ENCODE measurements at regions not wholly inside any gene's neighbourhood (a gene's known extent, or its start where the extent isn't known, plus 50 kb on each side); places are given as distances from the start of the nearest gene placed in this dataset.
A peak's percentile ranks its signal among the peaks of the same experiment; 100 is the strongest.

DNA sequence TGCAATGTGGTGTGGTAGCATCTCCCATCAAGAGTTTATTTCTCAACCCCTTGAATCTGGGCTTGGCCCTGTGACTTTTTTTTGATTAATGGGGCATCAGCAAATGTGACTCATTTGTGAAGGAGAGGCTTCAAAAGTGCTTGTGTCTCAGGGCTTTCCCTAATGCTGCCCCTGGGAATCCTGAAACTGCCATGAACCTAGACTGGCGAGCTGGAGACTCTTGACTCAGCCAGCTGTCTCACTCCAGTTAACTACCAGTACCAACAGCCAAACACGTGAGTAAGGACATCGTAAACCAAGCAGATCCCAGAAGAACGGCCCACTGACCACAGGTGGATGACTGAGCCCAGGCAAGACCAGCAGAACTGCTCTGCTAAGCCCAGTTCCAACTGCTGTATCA is 72.8 kb upstream of the ADTRP start:
- Histone ChIP-seq H2AFZ (ENCODE audit: control insufficient read depth, low read length) (no peak overlapping the region), H3K36me3 (ENCODE audit: control insufficient read depth in 2 of 2, extremely low read depth in 1 of 2, insufficient read depth in 2 of 2, low read length in 2 of 2) (no peaks in the 10 kb centered on the region), H3K9me3 (ENCODE audit: control insufficient read depth, low read depth, low read length) (no peaks in the 10 kb centered on the region), H3K27ac (ENCODE audit: control insufficient read depth, insufficient read depth, low read length) (no peak overlapping the region), H3K79me2 (ENCODE audit: control insufficient read depth, insufficient read depth, low read length) (no peaks in the 10 kb centered on the region), H3K4me2 (ENCODE audit: control insufficient read depth, extremely low read depth, insufficient read depth, low read depth, low read length) (no peak overlapping the region), H3K4me1 (ENCODE audit: control insufficient read depth, extremely low read depth, insufficient read depth, low read length) (peaks cover 9% of the 10 kb centered on the region), H3K9ac (ENCODE audit: control insufficient read depth, extremely low read depth, insufficient read depth, low read length) (no peak overlapping the region), H3K27me3 (ENCODE audit: control insufficient read depth, extremely low read depth, insufficient read depth, low read length) (no peaks in the 10 kb centered on the region), H3K9me1 (ENCODE audit: control insufficient read depth, extremely low read depth, insufficient read depth, low read length) (no peaks in the 10 kb centered on the region), H3K4me3 (ENCODE audit: control insufficient read depth in 2 of 3, extremely low read depth in 1 of 3, insufficient read depth in 2 of 3, low read depth in 1 of 3, low read length in 3 of 3) (no peak overlapping the region), H4K20me1 (ENCODE audit: control insufficient read depth, extremely low read depth, insufficient read depth, low read length) (no peaks in the 10 kb centered on the region)
- TF ChIP-seq EZH2 (IDR thresholded peaks at IDR 0.05; ENCODE audit: low read length) = no peak
- TF ChIP-seq, protein P1, sequence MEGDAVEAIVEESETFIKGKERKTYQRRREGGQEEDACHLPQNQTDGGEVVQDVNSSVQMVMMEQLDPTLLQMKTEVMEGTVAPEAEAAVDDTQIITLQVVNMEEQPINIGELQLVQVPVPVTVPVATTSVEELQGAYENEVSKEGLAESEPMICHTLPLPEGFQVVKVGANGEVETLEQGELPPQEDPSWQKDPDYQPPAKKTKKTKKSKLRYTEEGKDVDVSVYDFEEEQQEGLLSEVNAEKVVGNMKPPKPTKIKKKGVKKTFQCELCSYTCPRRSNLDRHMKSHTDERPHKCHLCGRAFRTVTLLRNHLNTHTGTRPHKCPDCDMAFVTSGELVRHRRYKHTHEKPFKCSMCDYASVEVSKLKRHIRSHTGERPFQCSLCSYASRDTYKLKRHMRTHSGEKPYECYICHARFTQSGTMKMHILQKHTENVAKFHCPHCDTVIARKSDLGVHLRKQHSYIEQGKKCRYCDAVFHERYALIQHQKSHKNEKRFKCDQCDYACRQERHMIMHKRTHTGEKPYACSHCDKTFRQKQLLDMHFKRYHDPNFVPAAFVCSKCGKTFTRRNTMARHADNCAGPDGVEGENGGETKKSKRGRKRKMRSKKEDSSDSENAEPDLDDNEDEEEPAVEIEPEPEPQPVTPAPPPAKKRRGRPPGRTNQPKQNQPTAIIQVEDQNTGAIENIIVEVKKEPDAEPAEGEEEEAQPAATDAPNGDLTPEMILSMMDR (optimal IDR thresholded peaks at IDR 0.05 in 1 of 3, IDR thresholded peaks at IDR 0.05 in 1 of 3, conservative IDR thresholded peaks at IDR 0.05 in 1 of 3; ENCODE audit: extremely low read depth in 1 of 3, insufficient read depth in 2 of 3, low read length in 3 of 3) = no peak
- FAIRE-seq (no peak), DNase-seq (ENCODE audit: low read depth, low spot score) (peak; percentile 13)
- dilution Hi-C loops (cut with MboI; ENCODE audit: extremely low pct_ligation_motif_present, low sequenced_read_pairs) = no loop called here

- H3K36me3 ChIP-seq (ENCODE audit: control insufficient read depth in 2 of 2, extremely low read depth in 1 of 2, insufficient read depth in 2 of 2, low read length in 2 of 2) = no peaks in the 10 kb centered on the region
- H3K4me1 ChIP-seq (ENCODE audit: control insufficient read depth, extremely low read depth, insufficient read depth, low read length) = peaks cover 15% of the 10 kb centered on the region
- dilution Hi-C loops (cut with MboI; ENCODE audit: extremely low pct_ligation_motif_present, low sequenced_read_pairs) = no loop called here
- H3K27ac ChIP-seq (ENCODE audit: control insufficient read depth, insufficient read depth, low read length) = no peak overlapping the region
- no peaks in the 10 kb centered on the region for H3K9me3 ChIP-seq (ENCODE audit: control insufficient read depth, low read depth, low read length)
- FAIRE-seq (no peak), DNase-seq (ENCODE audit: low read depth, low spot score) (no peak)
- no peak overlapping the region for H3K4me3 ChIP-seq (ENCODE audit: control insufficient read depth in 2 of 3, extremely low read depth in 1 of 3, insufficient read depth in 2 of 3, low read depth in 1 of 3, low read length in 3 of 3)
- no peak overlapping the region for H3K4me2 ChIP-seq (ENCODE audit: control insufficient read depth, extremely low read depth, insufficient read depth, low read depth, low read length)
- H2AFZ ChIP-seq (ENCODE audit: control insufficient read depth, low read length) = no peak overlapping the region
- no peaks in the 10 kb centered on the region for H3K27me3 ChIP-seq (ENCODE audit: control insufficient read depth, extremely low read depth, insufficient read depth, low read length)
- no peaks in the 10 kb centered on the region for H4K20me1 ChIP-seq (ENCODE audit: control insufficient read depth, extremely low read depth, insufficient read depth, low read length)
- H3K9ac ChIP-seq (ENCODE audit: control insufficient read depth, extremely low read depth, insufficient read depth, low read length) = no peak overlapping the region
- no peaks in the 10 kb centered on the region for H3K9me1 ChIP-seq (ENCODE audit: control insufficient read depth, extremely low read depth, insufficient read depth, low read length)
- TF ChIP-seq, protein P1 (optimal IDR thresholded peaks at IDR 0.05 in 1 of 3, IDR thresholded peaks at IDR 0.05 in 1 of 3, conservative IDR thresholded peaks at IDR 0.05 in 1 of 3; ENCODE audit: extremely low read depth in 1 of 3, insufficient read depth in 2 of 3, low read length in 3 of 3) = no peak
- no peak for TF ChIP-seq EZH2 (IDR thresholded peaks at IDR 0.05; ENCODE audit: low read length)
- no peaks in the 10 kb centered on the region for H3K79me2 ChIP-seq (ENCODE audit: control insufficient read depth, insufficient read depth, low read length)
Observed at GRCh38 chr6:11848852-11849731, 70.5 kb upstream of the ADTRP start.
